ENCODE measurements at regions not wholly inside any gene's neighbourhood (a gene's known extent, or its start where the extent isn't known, plus 50 kb on each side); places are given as distances from the start of the nearest gene placed in this dataset.

GRCh38 chr3:25910105-25910504, 120.2 kb downstream of the OXSM start:
- Histone ChIP-seq H3K4me2 (ENCODE audit: insufficient read depth in 1 of 2, low read depth in 2 of 2, low read length in 2 of 2) (no peak overlapping the region), H3K27me3 (replicated peaks in 1 of 4; ENCODE audit: control insufficient read depth in 3 of 4, extremely low read depth in 1 of 4, insufficient read depth in 3 of 4, low read length in 3 of 4) (no peaks in the 10 kb centered on the region), H2BK120ac (replicated peaks; ENCODE audit: low read depth, low read length) (no peak overlapping the region), H3K4me3 (ENCODE audit: extremely low read depth in 1 of 4, insufficient read depth in 2 of 4, low read depth in 3 of 4, low read length in 4 of 4) (no peak overlapping the region), H2BK5ac (ENCODE audit: low read depth, low read length) (no peak overlapping the region), H4K20me1 (replicated peaks in 1 of 2; ENCODE audit: control insufficient read depth in 1 of 2, insufficient read depth in 2 of 2, low read length in 2 of 2) (no peaks in the 10 kb centered on the region), H3K14ac (ENCODE audit: insufficient read length) (no peak overlapping the region), H3K79me2 (ENCODE audit: control insufficient read depth in 1 of 2, insufficient read depth in 2 of 2, low read length in 2 of 2) (no peaks in the 10 kb centered on the region), H3K18ac (ENCODE audit: extremely low read depth, low read length) (no peak overlapping the region), H2BK15ac (ENCODE audit: low read length) (no peak overlapping the region), H2AK5ac (ENCODE audit: low read depth, low read length) (no peak overlapping the region), H3K23ac (ENCODE audit: insufficient read length) (no peak overlapping the region), H3K23me2 (ENCODE audit: low read depth, low read length) (no peaks in the 10 kb centered on the region), H4K5ac (ENCODE audit: insufficient read length, low read depth, low read length) (no peak overlapping the region), H3K36me3 (ENCODE audit: control insufficient read depth in 2 of 4, insufficient read depth in 4 of 4, low read length in 3 of 4) (no peaks in the 10 kb centered on the region), H4K8ac (ENCODE audit: extremely low read depth, insufficient read depth, low read length) (no peak overlapping the region), H2BK20ac (ENCODE audit: low read length) (no peak overlapping the region), H2AFZ (ENCODE audit: low read length) (no peak overlapping the region), H3K27ac (ENCODE audit: low read depth, low read length) (no peak overlapping the region), H3K4ac (replicated peaks; ENCODE audit: insufficient read length, low read depth, low read length) (no peak overlapping the region), H4K91ac (replicated peaks; ENCODE audit: insufficient read length, low read length) (no peak overlapping the region), H2BK12ac (ENCODE audit: low read depth, low read length) (no peak overlapping the region), H3K9me3 (ENCODE audit: insufficient read depth in 2 of 2, low read depth in 1 of 2, low read length in 1 of 2) (no peaks in the 10 kb centered on the region), H3K9ac (replicated peaks in 1 of 4; ENCODE audit: extremely low read depth in 1 of 4, low read depth in 3 of 4, low read length in 3 of 4) (no peak overlapping the region), H3K56ac (replicated peaks; ENCODE audit: insufficient read length, low read depth, low read length) (no peak overlapping the region), H3K79me1 (ENCODE audit: low read depth, low read length) (no peaks in the 10 kb centered on the region), H3K4me1 (replicated peaks in 1 of 4; ENCODE audit: control insufficient read depth in 3 of 4, insufficient read depth in 4 of 4, low read length in 3 of 4) (no peaks in the 10 kb centered on the region)
- ChIA-PET POLR2A (ENCODE audit: partially characterized antibody) (no interaction called here), CTCF (ENCODE audit: partially characterized antibody) (interaction anchor here (0.9 to 2.8 kb wide), 10 partner anchors 9 to 262 kb away, joined by 3 to 29 read pairs (median 4); no protein-coding TSS in a partner anchor)
- DNase-seq (ENCODE audit: low read depth in 1 of 2, low spot score in 2 of 2) (no peak), FAIRE-seq (no peak)
- WGBS, 2 experiments (ENCODE audit: extremely low coverage in 1 of 2, insufficient coverage in 1 of 2, insufficient read length in 1 of 2, insufficient replicate concordance in 2 of 2, low coverage in 1 of 2, low lambda C conversion rate in 2 of 2, missing lambda C conversion rate in 1 of 2) = 86% methylated on average over 2 of the region's 2 CpGs; no CpG with 5 or more reads in 1 of the 2 experiments
- TF ChIP-seq BCL11A (IDR thresholded peaks at IDR 0.05; ENCODE audit: low read depth in 2 of 2, low read length in 2 of 2) = no peak
- no peak for TF ChIP-seq CTBP2 (IDR thresholded peaks at IDR 0.05; ENCODE audit: borderline replicate concordance, insufficient read depth, insufficient read length, low read length)
- no peak for TF ChIP-seq SRF (IDR thresholded peaks at IDR 0.05; ENCODE audit: low read depth, low read length)
- TF ChIP-seq RAD21 (IDR thresholded peaks at IDR 0.05 in 1 of 2, conservative IDR thresholded peaks at IDR 0.05 in 1 of 2; ENCODE audit: low read depth in 2 of 2, low read length in 2 of 2) = no peak
- no peak for TF ChIP-seq SIX5 (IDR thresholded peaks at IDR 0.05; ENCODE audit: low read depth, low read length)
- no peak for TF ChIP-seq SUZ12 (IDR thresholded peaks at IDR 0.05; ENCODE audit: low read length)
- TF ChIP-seq USF2 (IDR thresholded peaks at IDR 0.05; ENCODE audit: low read length) = no peak
- no peak for TF ChIP-seq CEBPB (IDR thresholded peaks at IDR 0.05; ENCODE audit: low read depth, low read length)
- no peak for TF ChIP-seq RNF2 (IDR thresholded peaks at IDR 0.05; ENCODE audit: borderline replicate concordance, low read depth, low read length, missing control alignments, poor library complexity, severe bottlenecking)
- TF ChIP-seq E2F6 (IDR thresholded peaks at IDR 0.05) = no peak
